Spleen (tissue), 11 donors: ENCODE measurements at regions not wholly inside any gene's neighbourhood (a gene's known extent, or its start where the extent isn't known, plus 50 kb on each side); places are given as distances from the start of the nearest gene placed in this dataset.

Experiments
- DNase-seq: peaks from one replicate; pipeline ENCODE4 v3.0.0-alpha.2; 2020
- H3K27ac ChIP-seq, 8 donors: fragments of 200-600 bp; sonication (generic) in 7 of 8; 1 replicate in 4 of 8; 2 replicates in 4 of 8; pipeline versions ENCODE4 v1.5.0 to v1.8.0; 2016 to 2021; ENCODE audit warnings: inconsistent platforms in 4 of 8, mild to moderate bottlenecking in 4 of 8, moderate library complexity in 1 of 8
- H3K27me3 ChIP-seq, 7 donors: fragments of 200-600 bp; sonication (generic) in 6 of 7; replicated peaks in 1 of 7; 1 replicate in 4 of 7; 2 replicates in 3 of 7; pipeline versions ENCODE4 v1.5.0 to v1.8.0; 2016 to 2021; ENCODE audit warnings: inconsistent platforms in 3 of 7, mild to moderate bottlenecking in 1 of 7
- H3K36me3 ChIP-seq, 6 donors: fragments of 200-600 bp; sonication (generic) in 5 of 6; 1 replicate in 4 of 6; 2 replicates in 2 of 6; pipeline versions ENCODE4 v1.5.0 to v1.8.0; 2016 to 2021; ENCODE audit warnings: inconsistent platforms in 2 of 6
- H3K4me1 ChIP-seq, 6 donors: fragments of 200-600 bp; sonication (generic) in 5 of 6; 1 replicate in 3 of 6; 2 replicates in 3 of 6; pipeline versions ENCODE4 v1.5.0 to v1.8.0; 2016 to 2021; ENCODE audit warnings: inconsistent platforms in 3 of 6
- H3K4me3 ChIP-seq, 8 donors: fragments of 200-600 bp; sonication (generic) in 7 of 8; 1 replicate in 4 of 8; 2 replicates in 4 of 8; pipeline versions ENCODE4 v1.5.0 to v1.8.0; 2016 to 2021; ENCODE audit warnings: inconsistent platforms in 4 of 8, mild to moderate bottlenecking in 4 of 8, moderate library complexity in 2 of 8
- H3K9me3 ChIP-seq, 8 donors: fragments of 200-600 bp; sonication (generic) in 7 of 8; 1 replicate in 4 of 8; 2 replicates in 4 of 8; pipeline versions ENCODE4 v1.5.0 to v1.8.0; 2016 to 2021; ENCODE audit warnings: inconsistent platforms in 4 of 8
- CTCF ChIP-seq, 11 experiments: fragments of 200-600 bp in 7 of 11; fragments of 450-650 bp in 4 of 11; sonication (generic) in 4 of 11; IDR thresholded peaks in 8 of 11; conservative IDR thresholded peaks in 3 of 11; 1 replicate in 7 of 11; 2 replicates in 4 of 11; pipeline versions ENCODE4 v1.4.0 to v1.8.0; 2016 to 2021; ENCODE audit warnings: antibody characterized with exemption in 11 of 11, inconsistent platforms in 4 of 11, mild to moderate bottlenecking in 1 of 11
- POLR2A ChIP-seq, 3 donors: fragments of 450-650 bp; IDR thresholded peaks; one replicate each; pipeline ENCODE4 v1.5.1; 2017; ENCODE audit warnings: antibody characterized with exemption in 3 of 3, mild to moderate bottlenecking in 1 of 3
- POLR2AphosphoS5 ChIP-seq, 3 donors: sonication (generic); formaldehyde crosslinking; IDR thresholded peaks; one replicate each; pipeline ENCODE4 v1.5.1; 2017; ENCODE audit warnings: antibody characterized with exemption in 3 of 3
- WGBS, 5 donors: extraction: QIAGEN DNeasy Blood & Tissue Kit in 3 of 5; methylation state at CpG; one replicate each; pipeline versions ENCODE4 v1.1.5 to v1.1.7; 2013 to 2018; 5-methylcytosine and 5-hydroxymethylcytosine counted together
- intact Hi-C: fragments of 100-400 bp; cut with DNase I; formaldehyde crosslinking; loops from one replicate; pipeline ENCODE4 v1.15.0; 2023; ENCODE audit warnings: low total_unique reads
- donor health status: healthy with polysubstance abuse.
- donor health status: DM: no; HTN: no; CAD: no; lungs with moderate emphysema.
- donor health status: DM: no; HTN: no; CAD: no.
- donor health status: Bipolar disorder and iron deficiency.
- donor health status: healthy.
- donor health status: DM: no; HTN: no; CAD: no.
- donor health status: DM: yes; HTN: yes; CAD: no.

GRCh38 chr3:102571720-102572384, 137.0 kb downstream of the ZPLD1 start:
- no peak overlapping the region for H3K4me3 ChIP-seq
- no peaks in the 10 kb centered on the region for H3K4me1 ChIP-seq
- H3K36me3 ChIP-seq: no peaks in the 10 kb centered on the region
- no peak for DNase-seq
- no peaks in the 10 kb centered on the region for H3K27me3 ChIP-seq
- intact Hi-C loops: no loop called here
- H3K9me3 ChIP-seq: no peaks in the 10 kb centered on the region
- TF ChIP-seq CTCF (IDR thresholded peaks at IDR 0.05 in 8 of 11, conservative IDR thresholded peaks at IDR 0.05 in 3 of 11) (no peak), POLR2AphosphoS5 (IDR thresholded peaks at IDR 0.05) (no peak), POLR2A (IDR thresholded peaks at IDR 0.05) (no peak)
- H3K27ac ChIP-seq: no peak overlapping the region
- 77 to 94% (median 91%) methylated on average over 2 of the region's 2 CpGs for WGBS, 5 donors

- intact Hi-C loops: no loop called here
- DNase-seq: no peak
- WGBS, 5 donors: 67 to 86% (median 80%) methylated on average over 3 of the region's 3 CpGs
- no peaks in the 10 kb centered on the region for H3K36me3 ChIP-seq
- TF ChIP-seq POLR2AphosphoS5 (IDR thresholded peaks at IDR 0.05): no peak
- TF ChIP-seq CTCF (IDR thresholded peaks at IDR 0.05 in 8 of 11, conservative IDR thresholded peaks at IDR 0.05 in 3 of 11): no peak
- no peak for TF ChIP-seq POLR2A (IDR thresholded peaks at IDR 0.05)
- H3K27ac ChIP-seq: no peak overlapping the region
- no peaks in the 10 kb centered on the region for H3K9me3 ChIP-seq
- no peak overlapping the region for H3K4me3 ChIP-seq
- H3K27me3 ChIP-seq: no peaks in the 10 kb centered on the region
- no peaks in the 10 kb centered on the region for H3K4me1 ChIP-seq
Measured at GRCh38 chr3:102573483-102574028, 138.7 kb downstream of the ZPLD1 start.

- H3K4me1 ChIP-seq: no peaks in the 10 kb centered on the region
- TF ChIP-seq CTCF (IDR thresholded peaks at IDR 0.05 in 8 of 11, conservative IDR thresholded peaks at IDR 0.05 in 3 of 11): no peak
- TF ChIP-seq POLR2AphosphoS5 (IDR thresholded peaks at IDR 0.05): no peak
- TF ChIP-seq POLR2A (IDR thresholded peaks at IDR 0.05): no peak
- no peaks in the 10 kb centered on the region for H3K27me3 ChIP-seq
- no peak for DNase-seq
- no peak overlapping the region for H3K4me3 ChIP-seq
- intact Hi-C loops: no loop called here
- H3K27ac ChIP-seq: no peak overlapping the region
- no peaks in the 10 kb centered on the region for H3K9me3 ChIP-seq
- no peaks in the 10 kb centered on the region for H3K36me3 ChIP-seq
- WGBS, 5 donors: 63 to 83% (median 69%) methylated on average over 6 of the region's 6 CpGs
Measured at GRCh38 chr3:102574355-102574754, 139.5 kb downstream of the ZPLD1 start.

- no peak for DNase-seq
- intact Hi-C loops: no loop called here
- no peak overlapping the region for H3K27ac ChIP-seq
- TF ChIP-seq POLR2AphosphoS5 (IDR thresholded peaks at IDR 0.05) (no peak), CTCF (IDR thresholded peaks at IDR 0.05 in 8 of 11, conservative IDR thresholded peaks at IDR 0.05 in 3 of 11) (no peak), POLR2A (IDR thresholded peaks at IDR 0.05) (no peak)
- no peak overlapping the region for H3K4me3 ChIP-seq
- no peaks in the 10 kb centered on the region for H3K27me3 ChIP-seq
- H3K9me3 ChIP-seq: no peaks in the 10 kb centered on the region
- 68 to 91% (median 80%) methylated on average over 1 of the region's 1 CpG for WGBS, 5 donors
- no peaks in the 10 kb centered on the region for H3K4me1 ChIP-seq
- no peaks in the 10 kb centered on the region for H3K36me3 ChIP-seq
Measured at GRCh38 chr3:102576651-102577050, 141.8 kb downstream of the ZPLD1 start.
